GM12892 (cell line): ENCODE measurements at regions not wholly inside any gene's neighbourhood (a gene's known extent, or its start where the extent isn't known, plus 50 kb on each side); places are given as distances from the start of the nearest gene placed in this dataset.

Source experiments
- POLR2A ChIP-seq: IDR thresholded peaks from 2 replicates; pipeline ENCODE4 v1.6.1; 2011; ENCODE audit warnings: low read depth, low read length, control low read depth
- POLR2AphosphoS5 ChIP-seq: IDR thresholded peaks from 2 replicates; pipeline ENCODE4 v1.6.1; 2011; ENCODE audit warnings: low read depth, low read length, control low read depth

GRCh38 chr9:20044686-20045085 lies 255.8 kb upstream of the SLC24A2 start:
- TF ChIP-seq POLR2AphosphoS5 (no peak), POLR2A (no peak)
